ENCODE measurements at regions not wholly inside any gene's neighbourhood (a gene's known extent, or its start where the extent isn't known, plus 50 kb on each side); places are given as distances from the start of the nearest gene placed in this dataset.

- TF ChIP-seq, protein P1, sequence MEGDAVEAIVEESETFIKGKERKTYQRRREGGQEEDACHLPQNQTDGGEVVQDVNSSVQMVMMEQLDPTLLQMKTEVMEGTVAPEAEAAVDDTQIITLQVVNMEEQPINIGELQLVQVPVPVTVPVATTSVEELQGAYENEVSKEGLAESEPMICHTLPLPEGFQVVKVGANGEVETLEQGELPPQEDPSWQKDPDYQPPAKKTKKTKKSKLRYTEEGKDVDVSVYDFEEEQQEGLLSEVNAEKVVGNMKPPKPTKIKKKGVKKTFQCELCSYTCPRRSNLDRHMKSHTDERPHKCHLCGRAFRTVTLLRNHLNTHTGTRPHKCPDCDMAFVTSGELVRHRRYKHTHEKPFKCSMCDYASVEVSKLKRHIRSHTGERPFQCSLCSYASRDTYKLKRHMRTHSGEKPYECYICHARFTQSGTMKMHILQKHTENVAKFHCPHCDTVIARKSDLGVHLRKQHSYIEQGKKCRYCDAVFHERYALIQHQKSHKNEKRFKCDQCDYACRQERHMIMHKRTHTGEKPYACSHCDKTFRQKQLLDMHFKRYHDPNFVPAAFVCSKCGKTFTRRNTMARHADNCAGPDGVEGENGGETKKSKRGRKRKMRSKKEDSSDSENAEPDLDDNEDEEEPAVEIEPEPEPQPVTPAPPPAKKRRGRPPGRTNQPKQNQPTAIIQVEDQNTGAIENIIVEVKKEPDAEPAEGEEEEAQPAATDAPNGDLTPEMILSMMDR (IDR thresholded peaks at IDR 0.05) = no peak
- TF ChIP-seq POLR2A (IDR thresholded peaks at IDR 0.05) (no peak), POLR2AphosphoS5 (IDR thresholded peaks at IDR 0.05) (no peak)
Measured at GRCh38 chr2:60603533-60604190, 50.2 kb upstream of the BCL11A start.
